ENCODE measurements at regions not wholly inside any gene's neighbourhood (a gene's known extent, or its start where the extent isn't known, plus 50 kb on each side); places are given as distances from the start of the nearest gene placed in this dataset.

DNA sequence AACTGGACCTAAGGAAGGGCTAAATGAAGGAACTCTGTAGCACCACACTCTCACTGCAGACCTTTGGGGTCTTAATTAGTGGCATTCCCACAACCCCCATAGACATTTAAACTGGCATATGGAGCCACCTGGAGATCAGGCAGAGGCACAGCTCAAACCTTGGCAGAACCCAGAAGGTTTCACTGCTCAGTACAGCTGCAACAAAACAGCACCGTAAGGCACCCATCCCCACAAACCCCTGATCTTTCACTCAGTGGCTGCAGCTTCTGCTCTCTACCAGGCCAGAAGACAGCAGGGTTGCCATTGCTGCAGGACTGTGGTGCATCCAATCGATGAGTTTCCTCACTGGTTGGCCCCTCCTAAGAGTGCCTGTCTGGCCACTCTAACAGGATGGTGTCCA is 361.6 kb upstream of the VRK2 start:
- WGBS (ENCODE audit: low lambda C conversion rate) = 47% methylated on average over 2 of the region's 2 CpGs
- H3K9me3 ChIP-seq = no peaks in the 10 kb centered on the region
- H4K20me1 ChIP-seq (ENCODE audit: insufficient read depth) = no peaks in the 10 kb centered on the region
- no peak overlapping the region for H3K27ac ChIP-seq (ENCODE audit: low read depth in 2 of 2, low read length in 1 of 2)
- no peaks in the 10 kb centered on the region for H3K79me2 ChIP-seq (ENCODE audit: insufficient read depth)
- no peaks in the 10 kb centered on the region for H3K27me3 ChIP-seq (ENCODE audit: insufficient read depth)
- H3F3A ChIP-seq (replicated peaks; ENCODE audit: insufficient read depth) = no peaks in the 10 kb centered on the region
- no peaks in the 10 kb centered on the region for H3K9me2 ChIP-seq
- no peak overlapping the region for H2AFZ ChIP-seq (ENCODE audit: low read depth)
- DNase-seq = no peak
- ChIA-PET POLR2A (no interaction called here), CTCF (no interaction called here)
- TF ChIP-seq MXI1 (IDR thresholded peaks at IDR 0.05; ENCODE audit: low read depth, low read length) = no peak
- no peak for TF ChIP-seq CHD2 (IDR thresholded peaks at IDR 0.05; ENCODE audit: low read length, partially characterized antibody)
- TF ChIP-seq USF2 (IDR thresholded peaks at IDR 0.05; ENCODE audit: borderline replicate concordance, low read depth, low read length) = no peak
- TF ChIP-seq SIN3A (IDR thresholded peaks at IDR 0.05; ENCODE audit: borderline replicate concordance, low read depth, low read length) = no peak
- TF ChIP-seq TEAD4 (IDR thresholded peaks at IDR 0.05; ENCODE audit: borderline replicate concordance, insufficient read depth) = no peak
- no peak for TF ChIP-seq GABPA (IDR thresholded peaks at IDR 0.05; ENCODE audit: low read depth)
- TF ChIP-seq FOXJ3 (CRISPR knock-in tag; IDR thresholded peaks at IDR 0.05) = no peak
- TF ChIP-seq PBX3 (IDR thresholded peaks at IDR 0.05) = no peak
- TF ChIP-seq EP300 (IDR thresholded peaks at IDR 0.05; ENCODE audit: borderline replicate concordance in 1 of 2, low read depth in 1 of 2, low read length in 1 of 2) = no peak
- TF ChIP-seq, protein P1, sequence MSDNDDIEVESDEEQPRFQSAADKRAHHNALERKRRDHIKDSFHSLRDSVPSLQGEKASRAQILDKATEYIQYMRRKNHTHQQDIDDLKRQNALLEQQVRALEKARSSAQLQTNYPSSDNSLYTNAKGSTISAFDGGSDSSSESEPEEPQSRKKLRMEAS (IDR thresholded peaks at IDR 0.05; ENCODE audit: low read depth) = no peak
- no peak for TF ChIP-seq FOXM1 (IDR thresholded peaks at IDR 0.05; ENCODE audit: low read depth)
- no peak for TF ChIP-seq IRF3 (IDR thresholded peaks at IDR 0.05; ENCODE audit: low read depth, low read length)
- no peak for TF ChIP-seq YY1 (IDR thresholded peaks at IDR 0.05; ENCODE audit: low read depth)
- TF ChIP-seq RFX5 (IDR thresholded peaks at IDR 0.05; ENCODE audit: low read length) = no peak
- TF ChIP-seq POLR2AphosphoS5 (IDR thresholded peaks at IDR 0.05; ENCODE audit: low read depth, low read length) = no peak
- no peak for TF ChIP-seq TAF1 (IDR thresholded peaks at IDR 0.05; ENCODE audit: borderline replicate concordance, low read depth, low read length)
- no peak for TF ChIP-seq SMC3 (IDR thresholded peaks at IDR 0.05; ENCODE audit: low read depth, low read length)
- H3K4me1 ChIP-seq (ENCODE audit: control insufficient read depth in 1 of 2, insufficient read depth in 2 of 2, low read depth in 1 of 2, low read length in 1 of 2) = no peaks in the 10 kb centered on the region
- no peak overlapping the region for H3K9ac ChIP-seq
- no peaks in the 10 kb centered on the region for H3K36me3 ChIP-seq (replicated peaks in 1 of 2; ENCODE audit: control insufficient read depth in 1 of 2, insufficient read depth in 2 of 2, low read length in 1 of 2)
- H3K4me3 ChIP-seq (ENCODE audit: low read depth in 2 of 2, low read length in 1 of 2) = no peak overlapping the region
- no peak overlapping the region for H3K4me2 ChIP-seq
